Activated CD4-positive, alpha-beta T cell treated with anti-CD3 and anti-CD28 coated beads for 36 hours (primary cell): ENCODE measurements at regions not wholly inside any gene's neighbourhood (a gene's known extent, or its start where the extent isn't known, plus 50 kb on each side); places are given as distances from the start of the nearest gene placed in this dataset.

Source experiments
- ATAC-seq: fragments of 200-7000 bp; cut with Tn5 transposase; one replicate; pipeline ENCODE4 v1.10.0; 2021; ENCODE audit warnings: mild to moderate bottlenecking, moderate library complexity
- CTCF ChIA-PET: fragments of 350-600 bp; sonication (Branson Sonifier 250); formaldehyde crosslinking; loops from one replicate; lab custom pipeline; 2021; ENCODE audit warnings: antibody characterized with exemption; lab: Charles Lee
- POLR2A ChIA-PET: fragments of 350-600 bp; sonication (Branson Sonifier 250); formaldehyde crosslinking; loops from one replicate; lab custom pipeline; 2021; ENCODE audit warnings: antibody characterized with exemption, inconsistent platforms; lab: Charles Lee
- DNase-seq: peaks from one replicate; pipeline ENCODE4 v3.0.0-alpha.2; 2020
- H3K27ac Mint-ChIP-seq: one replicate; pipeline ENCODE4 v1.8.0; 2021; ENCODE audit warnings: mixed read lengths
- H3K27me3 Mint-ChIP-seq: one replicate; pipeline ENCODE4 v1.8.0; 2021; ENCODE audit warnings: mixed read lengths
- H3K36me3 Mint-ChIP-seq: one replicate; pipeline ENCODE4 v1.8.0; 2021; ENCODE audit warnings: low read depth, mixed read lengths
- H3K4me1 Mint-ChIP-seq: one replicate; pipeline ENCODE4 v1.8.0; 2021; ENCODE audit warnings: mixed read lengths
- H3K4me3 Mint-ChIP-seq: one replicate; pipeline ENCODE4 v1.8.0; 2021; ENCODE audit warnings: mild to moderate bottlenecking, moderate library complexity, mixed read lengths
- H3K9me3 Mint-ChIP-seq: one replicate; pipeline ENCODE4 v1.8.0; 2021; ENCODE audit warnings: low read depth, mixed read lengths
- intact Hi-C, 2 experiments: fragments of 100-400 bp; cut with DNase I in 1 of 2; cut with micrococcal nuclease in 1 of 2; formaldehyde crosslinking; loops; one replicate each; pipeline versions ENCODE4 v1.14.2 to v1.15.1; 2022 to 2024; cut with DNase I, micrococcal nuclease

DNA sequence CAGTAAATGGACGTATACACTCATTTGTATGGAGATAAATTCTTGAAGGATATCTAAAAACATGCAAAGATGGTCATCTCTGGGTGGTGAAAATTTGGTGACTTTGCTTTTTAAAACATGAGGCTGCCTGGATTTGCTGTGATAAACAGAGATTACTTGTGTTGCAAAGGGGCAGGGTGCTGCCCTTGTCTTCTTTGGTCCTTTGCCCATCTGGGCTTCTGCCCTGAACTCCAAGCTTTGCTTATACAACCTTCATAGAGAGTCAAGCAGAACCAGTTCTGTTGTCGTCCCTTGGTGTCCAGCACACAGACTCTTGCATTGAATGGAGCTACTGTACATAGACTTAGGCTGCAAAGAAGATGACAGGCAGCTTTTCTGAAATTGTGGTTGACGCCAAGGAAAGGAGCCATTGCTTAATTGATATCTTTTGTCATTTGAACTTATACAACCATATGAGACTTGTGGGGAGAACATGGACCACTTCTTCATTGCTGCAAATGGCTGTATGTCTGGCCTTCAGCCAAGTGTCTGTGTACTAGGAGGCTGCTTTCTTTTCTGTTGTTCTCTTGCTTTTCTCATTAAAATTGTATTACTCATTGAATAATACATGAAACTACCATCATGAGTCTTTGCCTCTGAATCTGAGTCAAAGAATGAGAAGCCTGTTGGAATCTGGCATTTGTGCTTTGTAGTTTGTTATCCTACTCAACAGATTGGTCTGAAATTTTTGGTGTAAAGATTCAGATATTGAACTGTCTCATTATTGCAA is 152.5 kb downstream of the DMRT2 start:
- intact Hi-C loops: no loop called here
- H3K36me3 Mint-ChIP-seq: no peaks in the 10 kb centered on the region

DNA sequence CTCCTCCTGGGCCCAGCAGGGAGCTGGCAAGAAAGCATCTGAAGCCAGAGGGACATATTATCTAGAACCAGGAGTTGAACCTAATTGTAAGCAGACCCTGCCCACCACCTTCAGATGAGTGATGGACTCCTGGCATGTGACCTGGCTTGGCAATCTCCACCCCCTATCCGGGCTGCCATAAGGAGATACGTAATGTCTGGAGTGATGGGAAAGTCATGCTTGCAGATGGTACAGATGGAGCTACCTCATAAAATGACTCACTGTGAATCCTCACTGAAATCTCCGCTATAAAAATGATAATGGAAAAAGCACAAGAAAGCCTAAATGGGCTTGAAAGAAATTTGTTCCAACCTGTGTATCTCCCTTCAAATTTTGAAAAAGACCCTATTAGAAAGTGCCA is 157.5 kb downstream of the DMRT2 start:
- Mint-ChIP-seq H3K27ac (no peak overlapping the region), H3K9me3 (no peaks in the 10 kb centered on the region), H3K27me3 (peaks cover 4% of the 10 kb centered on the region), H3K4me3 (no peak overlapping the region), H3K36me3 (no peaks in the 10 kb centered on the region), H3K4me1 (no peaks in the 10 kb centered on the region)
- intact Hi-C loops: no loop called here
- POLR2A ChIA-PET: no interaction called here
- CTCF ChIA-PET: no interaction called here
- DNase-seq (no peak), ATAC-seq (no peak)

More for the DNA sequence above, 152.5 kb downstream of the DMRT2 start:
- ATAC-seq (no peak), DNase-seq (no peak)
- ChIA-PET CTCF (no interaction called here), POLR2A (no interaction called here)
- Mint-ChIP-seq H3K4me3 (no peak overlapping the region), H3K4me1 (no peaks in the 10 kb centered on the region), H3K9me3 (no peaks in the 10 kb centered on the region), H3K27me3 (peaks cover 6% of the 10 kb centered on the region), H3K27ac (no peak overlapping the region)

DNA sequence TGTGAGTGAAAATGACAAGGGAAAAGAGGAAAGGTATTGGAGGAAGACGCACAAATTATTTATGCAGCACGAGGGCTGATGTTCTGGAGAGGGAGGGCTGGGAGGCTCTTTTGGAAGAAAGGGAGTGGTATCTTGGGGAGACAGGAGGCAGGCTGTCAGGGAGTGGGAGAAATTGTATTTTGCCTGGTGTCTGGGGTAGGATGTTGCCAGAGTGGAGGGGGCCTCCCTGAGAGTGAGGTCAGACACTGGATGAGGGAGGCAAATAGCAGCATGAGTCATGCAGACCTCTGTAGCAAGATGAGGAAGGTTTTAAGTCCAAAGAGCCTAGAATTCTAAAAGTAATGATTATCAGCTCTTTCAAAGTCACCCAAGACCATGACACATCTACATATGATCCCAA is 158.0 kb downstream of the DMRT2 start:
- H3K27me3 Mint-ChIP-seq: peaks cover 4% of the 10 kb centered on the region
- ATAC-seq (no peak), DNase-seq (no peak)
- no peaks in the 10 kb centered on the region for H3K9me3 Mint-ChIP-seq
- POLR2A ChIA-PET: no interaction called here
- no peak overlapping the region for H3K27ac Mint-ChIP-seq
- CTCF ChIA-PET: no interaction called here
- no peak overlapping the region for H3K4me3 Mint-ChIP-seq
- no peaks in the 10 kb centered on the region for H3K4me1 Mint-ChIP-seq
- intact Hi-C loops: no loop called here
- no peaks in the 10 kb centered on the region for H3K36me3 Mint-ChIP-seq

DNA sequence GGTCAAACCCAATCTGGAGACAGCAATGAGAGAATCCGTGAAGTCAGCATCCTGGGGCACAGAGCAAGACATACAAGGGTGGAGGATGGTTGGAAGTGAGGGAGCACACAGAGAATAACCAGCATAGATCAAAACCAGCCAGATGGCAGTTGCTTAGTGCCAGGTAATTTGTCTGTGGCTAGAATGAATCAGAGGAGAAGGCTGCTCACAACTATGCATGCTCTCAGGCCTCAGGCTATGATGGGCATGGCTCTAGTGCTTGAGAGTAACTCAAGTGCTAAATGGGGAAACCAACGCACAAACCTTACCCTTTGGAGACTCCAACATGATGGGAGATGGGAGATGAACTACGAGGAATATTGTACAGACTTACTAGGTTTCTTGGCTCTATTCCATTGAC is 160.8 kb downstream of the DMRT2 start:
- DNase-seq: no peak
- no peaks in the 10 kb centered on the region for H3K4me1 Mint-ChIP-seq
- no peak for ATAC-seq
- no peak overlapping the region for H3K4me3 Mint-ChIP-seq
- intact Hi-C loops: no loop called here
- CTCF ChIA-PET: no interaction called here
- H3K27me3 Mint-ChIP-seq: peaks cover 4% of the 10 kb centered on the region
- H3K27ac Mint-ChIP-seq: no peak overlapping the region
- POLR2A ChIA-PET: no interaction called here
- no peaks in the 10 kb centered on the region for H3K36me3 Mint-ChIP-seq
- H3K9me3 Mint-ChIP-seq: no peaks in the 10 kb centered on the region

DNA sequence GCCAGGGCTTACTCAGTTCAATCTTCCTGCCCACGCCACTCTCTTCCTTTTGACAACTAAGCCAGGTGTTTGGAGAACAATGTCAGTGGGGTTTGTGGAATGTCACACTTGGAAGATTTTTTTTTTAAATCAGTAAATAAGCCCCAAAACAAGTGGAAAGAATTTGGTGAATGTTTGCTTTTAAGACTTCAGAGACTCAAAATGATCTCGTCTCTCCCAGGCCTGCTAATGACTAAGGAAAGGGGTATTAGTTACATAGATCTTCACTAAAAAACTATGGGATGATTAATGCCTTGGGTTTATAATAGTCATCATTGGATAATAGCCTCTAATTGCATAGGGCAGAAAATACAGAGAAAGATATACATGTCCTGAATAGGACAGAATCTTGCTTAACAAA is 166.4 kb downstream of the DMRT2 start:
- ChIA-PET POLR2A (no interaction called here), CTCF (no interaction called here)
- intact Hi-C loops: no loop called here
- no peaks in the 10 kb centered on the region for H3K9me3 Mint-ChIP-seq
- ATAC-seq (no peak), DNase-seq (no peak)
- H3K27me3 Mint-ChIP-seq: peaks cover 3% of the 10 kb centered on the region
- no peaks in the 10 kb centered on the region for H3K4me1 Mint-ChIP-seq
- H3K4me3 Mint-ChIP-seq: no peak overlapping the region
- no peaks in the 10 kb centered on the region for H3K36me3 Mint-ChIP-seq
- H3K27ac Mint-ChIP-seq: no peak overlapping the region

DNA sequence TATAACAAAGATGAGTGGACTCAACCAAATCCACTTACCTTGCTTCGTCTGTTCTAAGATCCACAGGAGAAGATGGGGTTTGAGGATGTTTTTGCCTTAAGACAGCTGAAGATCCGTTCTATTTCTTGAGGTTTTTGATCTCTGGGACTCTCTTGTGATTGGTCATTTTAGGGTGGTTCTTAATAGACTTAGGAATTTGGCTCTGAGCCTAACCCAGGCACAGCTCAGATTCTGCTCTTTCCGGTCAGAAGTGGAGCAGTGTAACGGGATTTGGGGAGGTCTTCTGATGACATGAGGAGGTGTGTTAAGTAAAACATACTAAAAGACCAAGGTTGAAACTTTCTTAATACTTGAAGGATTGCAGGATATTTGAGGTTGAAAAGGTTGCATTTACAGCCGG is 166.9 kb downstream of the DMRT2 start:
- Mint-ChIP-seq H3K27ac (no peak overlapping the region), H3K9me3 (no peaks in the 10 kb centered on the region), H3K27me3 (peaks cover 5% of the 10 kb centered on the region), H3K4me3 (no peak overlapping the region), H3K4me1 (no peaks in the 10 kb centered on the region), H3K36me3 (no peaks in the 10 kb centered on the region)
- ChIA-PET POLR2A (interaction anchor here (0.6 kb wide), 1 partner anchor 498 kb away, joined by 4 read pairs; no protein-coding TSS in a partner anchor), CTCF (no interaction called here)
- intact Hi-C loops: no loop called here
- ATAC-seq (no peak), DNase-seq (no peak)

DNA sequence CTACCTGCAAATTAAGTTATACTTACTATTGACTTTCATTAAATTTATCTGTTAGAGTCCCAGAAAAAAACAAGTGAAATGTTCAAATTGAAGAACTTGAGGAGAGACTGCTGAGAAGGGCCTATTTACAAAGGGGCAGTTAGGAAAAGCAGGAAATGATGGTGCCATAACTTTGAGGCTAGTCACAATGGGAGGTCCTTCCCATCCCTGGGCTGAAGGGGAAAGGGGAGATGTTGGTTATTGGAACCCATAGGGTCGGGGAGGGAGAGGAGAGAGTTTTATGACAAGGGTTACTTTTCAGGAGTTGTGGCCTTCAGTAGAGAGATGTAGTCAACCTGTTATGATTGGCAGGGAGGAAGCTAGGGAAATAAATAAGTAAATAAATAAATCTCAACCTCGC is 169.1 kb downstream of the DMRT2 start:
- no peak for DNase-seq
- Mint-ChIP-seq H3K4me3 (no peak overlapping the region), H3K27ac (no peak overlapping the region), H3K27me3 (peaks cover 5% of the 10 kb centered on the region), H3K4me1 (no peaks in the 10 kb centered on the region), H3K36me3 (no peaks in the 10 kb centered on the region), H3K9me3 (no peaks in the 10 kb centered on the region)
- no peak for ATAC-seq
- intact Hi-C loops: no loop called here
- ChIA-PET POLR2A (no interaction called here), CTCF (interaction anchor here (0.8 kb wide), 1 partner anchor 42 kb away, joined by 4 read pairs; no protein-coding TSS in a partner anchor)

DNA sequence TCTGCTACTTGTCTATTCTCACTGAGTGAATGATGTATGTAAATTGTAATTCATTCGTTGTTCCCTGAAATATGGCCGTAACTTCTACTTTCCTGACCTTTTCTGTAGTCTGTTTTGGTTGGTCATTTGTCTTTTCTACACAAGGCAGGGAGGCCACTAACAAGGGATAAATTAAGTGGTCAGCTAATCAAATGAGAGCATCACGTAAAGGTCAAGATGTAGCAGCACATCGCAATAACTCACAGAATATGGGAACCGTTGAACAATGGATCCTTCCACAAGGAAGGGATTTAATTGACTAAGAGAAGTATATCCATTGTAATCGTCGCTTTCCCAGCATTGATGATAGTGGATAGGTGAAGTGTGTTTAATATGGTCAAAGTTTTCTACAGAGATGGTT is 171.1 kb downstream of the DMRT2 start:
- POLR2A ChIA-PET: no interaction called here
- H3K27me3 Mint-ChIP-seq: peaks cover 5% of the 10 kb centered on the region
- H3K4me1 Mint-ChIP-seq: no peaks in the 10 kb centered on the region
- intact Hi-C loops: no loop called here
- ATAC-seq (no peak), DNase-seq (no peak)
- no peak overlapping the region for H3K27ac Mint-ChIP-seq
- CTCF ChIA-PET: no interaction called here
- no peak overlapping the region for H3K4me3 Mint-ChIP-seq
- no peaks in the 10 kb centered on the region for H3K36me3 Mint-ChIP-seq
- H3K9me3 Mint-ChIP-seq: no peaks in the 10 kb centered on the region

DNA sequence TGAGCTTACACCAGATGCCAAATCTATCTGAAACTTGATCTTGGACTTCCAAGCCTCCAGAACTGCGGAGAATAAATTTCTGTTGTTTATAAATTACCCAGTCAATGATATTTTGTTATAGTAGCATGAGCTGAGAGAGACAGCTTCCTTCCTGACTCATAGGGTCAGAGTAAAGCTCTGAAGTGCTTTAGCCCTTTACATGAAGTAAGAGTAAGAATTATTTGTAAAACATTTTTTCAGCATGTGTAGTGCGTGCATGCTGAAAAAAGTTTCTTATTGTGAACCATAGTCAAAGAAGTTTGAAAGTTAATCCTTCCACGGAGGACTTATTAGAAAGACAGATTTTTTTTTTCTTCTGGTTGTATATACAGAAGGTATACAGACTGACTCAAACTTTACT is 172.4 kb downstream of the DMRT2 start:
- Mint-ChIP-seq H3K27me3 (peaks cover 5% of the 10 kb centered on the region), H3K4me1 (no peaks in the 10 kb centered on the region), H3K27ac (no peak overlapping the region), H3K9me3 (no peaks in the 10 kb centered on the region), H3K4me3 (no peak overlapping the region), H3K36me3 (no peaks in the 10 kb centered on the region)
- ChIA-PET CTCF (no interaction called here), POLR2A (no interaction called here)
- intact Hi-C loops: no loop called here
- ATAC-seq: no peak
- no peak for DNase-seq

DNA sequence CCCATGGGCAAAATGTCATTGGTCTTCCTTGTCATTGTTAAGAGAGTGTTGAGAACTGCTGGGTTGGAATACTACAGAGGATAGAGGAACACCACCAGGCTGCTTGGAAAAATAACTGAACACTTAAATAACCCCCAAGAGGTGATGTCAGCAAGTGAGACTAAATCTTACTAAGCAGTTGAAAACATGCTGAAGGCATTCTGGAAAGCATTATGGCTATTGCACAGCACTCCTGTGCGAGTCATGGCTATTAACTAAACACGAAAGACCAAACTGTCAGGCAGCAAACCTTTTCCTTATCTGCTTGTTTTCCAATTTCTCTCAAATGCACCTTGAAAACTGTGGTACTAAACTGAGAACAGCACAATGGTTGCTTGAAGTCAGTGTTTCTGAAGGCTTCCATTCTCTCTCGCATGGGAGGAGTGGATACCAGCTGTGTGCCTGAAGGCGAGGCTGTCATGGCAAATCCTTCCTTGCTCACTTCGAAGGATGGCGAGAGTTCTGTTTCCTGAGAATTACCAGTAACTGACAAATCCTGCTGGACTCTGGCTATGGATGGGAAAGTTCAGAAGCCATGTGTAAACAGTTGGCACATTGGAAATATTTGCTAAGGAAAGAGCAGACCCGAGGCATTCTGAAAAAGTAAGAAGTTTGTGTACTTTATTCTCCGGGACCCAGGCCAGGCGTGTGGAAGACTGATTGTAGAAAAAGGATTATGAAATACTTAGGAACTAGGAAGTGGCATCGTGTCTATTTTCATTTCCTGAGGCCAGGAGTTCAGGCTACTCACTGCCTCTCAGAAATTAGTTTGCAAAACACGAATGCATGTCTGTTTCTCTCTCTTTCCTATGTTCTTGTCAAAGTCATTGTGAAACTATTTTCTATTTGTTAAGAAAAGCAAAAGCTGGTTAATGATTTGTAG is 182.1 kb downstream of the DMRT2 start:
- H3K36me3 Mint-ChIP-seq: no peaks in the 10 kb centered on the region
- intact Hi-C loops: no loop called here
- DNase-seq: no peak
- no peak overlapping the region for H3K4me3 Mint-ChIP-seq
- ATAC-seq: no peak
- CTCF ChIA-PET: no interaction called here
- H3K9me3 Mint-ChIP-seq: no peaks in the 10 kb centered on the region
- H3K4me1 Mint-ChIP-seq: no peaks in the 10 kb centered on the region
- POLR2A ChIA-PET: no interaction called here
- no peaks in the 10 kb centered on the region for H3K27me3 Mint-ChIP-seq
- H3K27ac Mint-ChIP-seq: no peak overlapping the region

DNA sequence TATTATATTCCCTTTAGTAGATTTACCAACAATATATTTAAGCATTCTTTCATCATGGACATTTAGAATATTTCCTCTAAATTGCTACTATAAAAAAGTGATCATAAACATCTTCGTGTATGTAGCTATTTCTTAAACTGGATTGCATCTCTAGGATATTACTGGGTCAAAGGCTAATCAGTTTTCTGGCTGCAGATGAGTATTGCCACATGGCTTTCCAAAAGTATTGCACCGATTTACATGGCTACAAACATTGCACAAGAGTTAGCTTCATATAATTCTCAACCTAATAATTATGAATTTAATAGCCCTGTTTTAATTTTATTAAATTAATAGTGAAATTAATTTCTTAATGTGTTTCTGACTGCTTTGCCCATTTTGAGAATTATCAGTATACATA is 183.4 kb downstream of the DMRT2 start:
- H3K4me3 Mint-ChIP-seq: no peak overlapping the region
- intact Hi-C loops: no loop called here

DNA sequence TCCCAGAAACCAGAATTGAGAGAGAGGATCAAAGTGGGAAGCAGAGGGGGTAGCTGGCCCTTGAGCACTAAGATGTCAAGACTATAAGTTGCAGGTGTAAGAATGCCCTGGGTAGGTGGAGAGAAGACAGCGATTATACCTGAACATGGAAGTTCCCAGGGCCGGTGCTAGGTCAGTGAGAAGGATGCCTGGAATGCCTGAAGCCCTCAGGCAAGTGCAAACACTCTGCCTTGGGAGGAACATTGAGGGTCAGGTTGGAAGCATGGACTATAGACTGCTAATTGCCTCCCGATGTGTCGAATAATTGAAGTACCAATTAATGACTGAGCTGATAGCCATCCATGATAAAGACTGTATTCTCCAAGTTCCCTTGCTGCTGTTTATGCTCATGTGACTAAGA is 185.5 kb downstream of the DMRT2 start:
- peaks cover 3% of the 10 kb centered on the region for H3K27me3 Mint-ChIP-seq
- CTCF ChIA-PET: no interaction called here
- no peak overlapping the region for H3K4me3 Mint-ChIP-seq
- H3K27ac Mint-ChIP-seq: no peak overlapping the region
- intact Hi-C loops: loop anchor here in 1 of 2 experiments (5.0 kb wide), 1 partner anchor 147 kb away; no protein-coding TSS in a partner anchor
- H3K36me3 Mint-ChIP-seq: no peaks in the 10 kb centered on the region
- ATAC-seq: no peak
- H3K4me1 Mint-ChIP-seq: no peaks in the 10 kb centered on the region
- no peaks in the 10 kb centered on the region for H3K9me3 Mint-ChIP-seq
- DNase-seq: no peak
- POLR2A ChIA-PET: no interaction called here

More for the DNA sequence above, 183.4 kb downstream of the DMRT2 start:
- Mint-ChIP-seq H3K36me3 (no peaks in the 10 kb centered on the region), H3K27me3 (no peaks in the 10 kb centered on the region), H3K9me3 (no peaks in the 10 kb centered on the region), H3K27ac (no peak overlapping the region), H3K4me1 (no peaks in the 10 kb centered on the region)
- ChIA-PET POLR2A (no interaction called here), CTCF (no interaction called here)
- DNase-seq (no peak), ATAC-seq (no peak)
